Astrocyte (in vitro differentiated cells and primary cell): ENCODE measurements at regions not wholly inside any gene's neighbourhood (a gene's known extent, or its start where the extent isn't known, plus 50 kb on each side); places are given as distances from the start of the nearest gene placed in this dataset.

Experiments used
- EZH2 ChIP-seq: IDR thresholded peaks from 2 replicates; pipeline ENCODE4 v1.6.1; 2012; ENCODE audit warnings: mild to moderate bottlenecking, low read length, inconsistent platforms; ENCODE audit not compliant: insufficient read depth
- TF ChIP-seq, protein P1 (sequence below): IDR thresholded peaks from 2 replicates; pipeline ENCODE4 v1.5.1; 2011; ENCODE audit warnings: low read depth, mild to moderate bottlenecking, inconsistent platforms, low read length, moderate library complexity; ENCODE audit not compliant: insufficient read depth

DNA sequence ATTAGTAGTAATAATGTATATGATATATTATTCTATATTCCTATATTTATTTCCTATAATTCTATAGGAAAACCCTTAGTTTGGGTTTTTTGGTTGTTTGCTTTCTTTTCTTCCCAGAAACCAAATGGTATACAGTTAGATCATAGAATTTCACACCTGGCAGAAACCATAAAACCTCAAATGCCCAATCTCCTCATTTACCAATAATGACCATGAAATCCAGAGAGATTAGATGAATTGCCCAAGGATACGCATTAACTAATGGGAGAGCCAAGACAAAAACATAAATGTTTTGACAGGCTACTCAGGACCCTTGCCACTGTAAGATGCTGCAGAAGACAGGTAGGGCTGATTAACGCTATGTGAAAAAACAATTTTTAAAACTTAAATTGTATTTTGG, 158.7 kb upstream of the FST start:
- TF ChIP-seq, protein P1, sequence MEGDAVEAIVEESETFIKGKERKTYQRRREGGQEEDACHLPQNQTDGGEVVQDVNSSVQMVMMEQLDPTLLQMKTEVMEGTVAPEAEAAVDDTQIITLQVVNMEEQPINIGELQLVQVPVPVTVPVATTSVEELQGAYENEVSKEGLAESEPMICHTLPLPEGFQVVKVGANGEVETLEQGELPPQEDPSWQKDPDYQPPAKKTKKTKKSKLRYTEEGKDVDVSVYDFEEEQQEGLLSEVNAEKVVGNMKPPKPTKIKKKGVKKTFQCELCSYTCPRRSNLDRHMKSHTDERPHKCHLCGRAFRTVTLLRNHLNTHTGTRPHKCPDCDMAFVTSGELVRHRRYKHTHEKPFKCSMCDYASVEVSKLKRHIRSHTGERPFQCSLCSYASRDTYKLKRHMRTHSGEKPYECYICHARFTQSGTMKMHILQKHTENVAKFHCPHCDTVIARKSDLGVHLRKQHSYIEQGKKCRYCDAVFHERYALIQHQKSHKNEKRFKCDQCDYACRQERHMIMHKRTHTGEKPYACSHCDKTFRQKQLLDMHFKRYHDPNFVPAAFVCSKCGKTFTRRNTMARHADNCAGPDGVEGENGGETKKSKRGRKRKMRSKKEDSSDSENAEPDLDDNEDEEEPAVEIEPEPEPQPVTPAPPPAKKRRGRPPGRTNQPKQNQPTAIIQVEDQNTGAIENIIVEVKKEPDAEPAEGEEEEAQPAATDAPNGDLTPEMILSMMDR, result no peak
- no peak for TF ChIP-seq EZH2
